Upper lobe of left lung (tissue), 6 donors: ENCODE measurements at regions not wholly inside any gene's neighbourhood (a gene's known extent, or its start where the extent isn't known, plus 50 kb on each side); places are given as distances from the start of the nearest gene placed in this dataset.

Experiments
- ATAC-seq, 2 donors: fragments of 200-7000 bp; cut with Tn5 transposase; one replicate each; pipeline ENCODE4 v1.9.1; 2022; ENCODE audit warnings: mild to moderate bottlenecking in 2 of 2, moderate library complexity in 2 of 2; ENCODE audit not compliant: low FRiP score in 2 of 2
- DNase-seq, 2 donors: peaks; one replicate each; pipeline ENCODE4 v3.0.0-alpha.2; 2019 to 2020
- H3K27ac ChIP-seq, 4 donors: fragments of 200-600 bp; sonication (generic); one replicate each; pipeline ENCODE4 v1.5.1; 2016 to 2019
- H3K27me3 ChIP-seq, 4 donors: fragments of 200-600 bp; sonication (generic); one replicate each; pipeline ENCODE4 v1.5.1; 2017 to 2019
- H3K36me3 ChIP-seq, 4 donors: fragments of 200-600 bp; sonication (generic); one replicate each; pipeline ENCODE4 v1.5.1; 2016 to 2019
- H3K4me1 ChIP-seq, 4 donors: fragments of 200-600 bp; sonication (generic); one replicate each; pipeline ENCODE4 v1.5.1; 2018 to 2019
- H3K4me3 ChIP-seq, 4 donors: fragments of 200-600 bp; sonication (generic); one replicate each; pipeline ENCODE4 v1.5.1; 2017 to 2019; ENCODE audit warnings: mild to moderate bottlenecking in 2 of 4, moderate library complexity in 1 of 4
- H3K9me3 ChIP-seq, 4 donors: fragments of 200-600 bp; sonication (generic); one replicate each; pipeline ENCODE4 v1.5.1; 2018 to 2019
- CTCF ChIP-seq, 6 experiments: fragments of 450-650 bp in 4 of 6; fragments of 200-600 bp in 2 of 6; sonication (generic) in 2 of 6; IDR thresholded peaks; one replicate each; pipeline ENCODE4 v1.5.1; 2016 to 2019; ENCODE audit warnings: antibody characterized with exemption in 6 of 6
- EP300 ChIP-seq, 4 donors: sonication (generic); formaldehyde crosslinking; IDR thresholded peaks; one replicate each; pipeline ENCODE4 v1.5.1; 2017; ENCODE audit warnings: antibody characterized with exemption in 4 of 4, control low read depth in 2 of 4
- POLR2A ChIP-seq, 4 donors: fragments of 450-650 bp; IDR thresholded peaks; one replicate each; pipeline ENCODE4 v1.5.1; 2016 to 2017; ENCODE audit warnings: antibody characterized with exemption in 4 of 4, mild to moderate bottlenecking in 2 of 4
- POLR2AphosphoS5 ChIP-seq, 2 donors: sonication (generic); formaldehyde crosslinking; IDR thresholded peaks; one replicate each; pipeline ENCODE4 v1.5.1; 2017; ENCODE audit warnings: antibody characterized with exemption in 2 of 2
- WGBS, 2 donors: methylation state at CpG; one replicate each; pipeline ENCODE4 v1.1.5; 2017 to 2018; 5-methylcytosine and 5-hydroxymethylcytosine counted together
- donor health status: DM: no; HTN: no; CAD: no; lungs with moderate emphysema.
- donor health status: DM: no; HTN: yes; CAD: no; lungs with severe emphysema.

GRCh38 chr6:133768656-133769295 is 120.1 kb upstream of the TCF21 start:
- ATAC-seq (no peak), DNase-seq (no peak)
- Histone ChIP-seq H3K27me3 (no peaks in the 10 kb centered on the region), H3K27ac (no peak overlapping the region), H3K9me3 (no peaks in the 10 kb centered on the region), H3K36me3 (no peaks in the 10 kb centered on the region), H3K4me1 (no peaks in the 10 kb centered on the region), H3K4me3 (no peak overlapping the region)
- WGBS, 2 donors = 49 to 53% methylated on average over 5 of the region's 5 CpGs
- TF ChIP-seq EP300 (IDR thresholded peaks at IDR 0.05) (no peak), CTCF (IDR thresholded peaks at IDR 0.05) (no peak), POLR2AphosphoS5 (IDR thresholded peaks at IDR 0.05) (no peak), POLR2A (IDR thresholded peaks at IDR 0.05) (no peak)

GRCh38 chr6:133769463-133769862 is 119.5 kb upstream of the TCF21 start:
- ATAC-seq (no peak), DNase-seq (no peak)
- H3K27ac ChIP-seq = no peak overlapping the region
- H3K9me3 ChIP-seq = no peaks in the 10 kb centered on the region
- H3K4me3 ChIP-seq = no peak overlapping the region
- H3K27me3 ChIP-seq = no peaks in the 10 kb centered on the region
- 81 to 100% methylated on average over 1 of the region's 1 CpG for WGBS, 2 donors
- H3K36me3 ChIP-seq = no peaks in the 10 kb centered on the region
- TF ChIP-seq POLR2AphosphoS5 (IDR thresholded peaks at IDR 0.05) (no peak), CTCF (IDR thresholded peaks at IDR 0.05) (no peak), POLR2A (IDR thresholded peaks at IDR 0.05) (no peak), EP300 (IDR thresholded peaks at IDR 0.05) (no peak)
- H3K4me1 ChIP-seq = no peaks in the 10 kb centered on the region

- ATAC-seq = no peak
- Histone ChIP-seq H3K4me1 (no peaks in the 10 kb centered on the region), H3K36me3 (no peaks in the 10 kb centered on the region), H3K4me3 (no peak overlapping the region), H3K9me3 (no peaks in the 10 kb centered on the region), H3K27me3 (no peaks in the 10 kb centered on the region), H3K27ac (no peak overlapping the region)
- no peak for TF ChIP-seq CTCF (IDR thresholded peaks at IDR 0.05)
- TF ChIP-seq POLR2AphosphoS5 (IDR thresholded peaks at IDR 0.05) = no peak
- no peak for TF ChIP-seq POLR2A (IDR thresholded peaks at IDR 0.05)
- no peak for TF ChIP-seq EP300 (IDR thresholded peaks at IDR 0.05)
- no peak for DNase-seq
Observed at GRCh38 chr6:133772567-133772966, 116.3 kb upstream of the TCF21 start.

GRCh38 chr6:133773776-133774175 is 115.1 kb upstream of the TCF21 start:
- no peak for TF ChIP-seq CTCF (IDR thresholded peaks at IDR 0.05)
- no peak for TF ChIP-seq POLR2A (IDR thresholded peaks at IDR 0.05)
- TF ChIP-seq POLR2AphosphoS5 (IDR thresholded peaks at IDR 0.05) = no peak
- no peak for TF ChIP-seq EP300 (IDR thresholded peaks at IDR 0.05)
- Histone ChIP-seq H3K27ac (no peak overlapping the region), H3K4me3 (no peak overlapping the region), H3K4me1 (no peaks in the 10 kb centered on the region), H3K27me3 (no peaks in the 10 kb centered on the region), H3K36me3 (no peaks in the 10 kb centered on the region), H3K9me3 (no peaks in the 10 kb centered on the region)
- WGBS, 2 donors = 69 to 86% methylated on average over 2 of the region's 2 CpGs
- DNase-seq (no peak), ATAC-seq (no peak)

GRCh38 chr6:133774356-133774755 is 114.6 kb upstream of the TCF21 start:
- no peak overlapping the region for H3K4me3 ChIP-seq
- H3K9me3 ChIP-seq = no peaks in the 10 kb centered on the region
- H3K36me3 ChIP-seq = no peaks in the 10 kb centered on the region
- WGBS, 2 donors = 90 to 100% methylated on average over 2 of the region's 2 CpGs
- no peak for TF ChIP-seq CTCF (IDR thresholded peaks at IDR 0.05)
- TF ChIP-seq EP300 (IDR thresholded peaks at IDR 0.05) = no peak
- no peak for TF ChIP-seq POLR2A (IDR thresholded peaks at IDR 0.05)
- no peak for TF ChIP-seq POLR2AphosphoS5 (IDR thresholded peaks at IDR 0.05)
- H3K4me1 ChIP-seq = no peaks in the 10 kb centered on the region
- H3K27me3 ChIP-seq = no peaks in the 10 kb centered on the region
- H3K27ac ChIP-seq = no peak overlapping the region
- DNase-seq (no peak), ATAC-seq (no peak)
